CD4-positive, alpha-beta T cell treated with Interferon gamma for 1 hour (primary cell): ENCODE measurements at regions not wholly inside any gene's neighbourhood (a gene's known extent, or its start where the extent isn't known, plus 50 kb on each side); places are given as distances from the start of the nearest gene placed in this dataset.
"Not testable (repeated sequence)": the region's sequence is repeated elsewhere in the genome, so short reads cannot be mapped to it uniquely, and the experiment has no call there.

ENCODE experiments used
- DNase-seq: peaks from one replicate; pipeline ENCODE4 v3.0.0-alpha.2; 2020

GRCh38 chr16:65285128-65286048, 163.5 kb upstream of the CDH11 start:
- no peak for DNase-seq

- no peak for DNase-seq
Measured at GRCh38 chr16:65284626-65285025, 162.8 kb upstream of the CDH11 start.

- no peak for DNase-seq
Measured at GRCh38 chr16:65283181-65283651, 161.4 kb upstream of the CDH11 start.

DNA sequence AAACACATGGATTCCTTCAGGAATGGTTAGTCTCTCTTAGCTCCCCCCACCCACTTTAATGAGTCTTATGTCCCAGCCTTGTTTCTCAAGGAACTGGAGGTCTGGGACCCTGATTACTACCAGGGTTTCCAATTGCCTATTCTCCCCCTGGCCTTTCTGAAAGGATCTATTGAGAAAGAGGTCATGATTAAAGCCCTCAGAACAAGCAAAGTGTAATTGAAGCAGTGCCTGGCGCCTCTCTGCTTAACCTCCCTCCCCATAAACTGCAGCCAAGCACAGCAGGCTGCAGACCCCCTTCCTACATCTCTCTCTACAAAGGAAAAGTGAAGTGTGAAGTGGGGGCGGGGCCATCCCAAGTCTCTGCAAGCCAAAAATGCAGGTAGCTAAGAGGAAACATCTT, 159.7 kb upstream of the CDH11 start:
- DNase-seq = no peak

DNA sequence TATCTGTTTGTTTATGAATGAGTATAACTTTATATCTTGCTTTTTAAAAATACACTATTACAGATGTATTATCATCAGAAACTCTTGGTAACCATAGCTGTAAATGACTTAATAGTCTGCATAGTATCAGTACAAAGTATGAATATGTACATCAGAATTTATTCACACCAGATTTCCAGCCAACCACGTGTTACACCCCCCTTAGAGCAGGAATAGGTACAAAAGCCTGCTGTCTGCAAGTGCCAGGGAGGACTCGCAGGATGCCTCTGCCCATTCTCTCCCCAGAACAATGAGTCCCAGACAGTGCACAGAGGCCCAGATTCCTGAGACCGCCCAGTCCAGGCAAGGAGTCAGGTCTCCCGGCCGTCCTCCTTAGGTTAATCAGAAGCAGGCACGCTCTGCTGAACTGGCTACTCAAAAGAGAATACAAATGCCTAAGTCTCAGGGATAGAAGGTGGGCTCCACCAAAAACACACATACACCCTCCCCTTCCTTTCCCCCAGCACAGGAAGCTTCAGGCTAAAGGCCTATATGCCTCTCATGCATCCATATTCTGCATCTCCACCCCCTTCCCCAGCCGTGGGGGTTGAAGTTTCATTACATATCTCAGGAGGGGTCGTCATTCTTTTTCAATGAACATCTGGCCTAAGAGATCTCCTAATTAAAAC, 159.1 kb upstream of the CDH11 start:
- DNase-seq = no peak

GRCh38 chr16:65279576-65279975, 157.7 kb upstream of the CDH11 start:
- no peak for DNase-seq

DNA sequence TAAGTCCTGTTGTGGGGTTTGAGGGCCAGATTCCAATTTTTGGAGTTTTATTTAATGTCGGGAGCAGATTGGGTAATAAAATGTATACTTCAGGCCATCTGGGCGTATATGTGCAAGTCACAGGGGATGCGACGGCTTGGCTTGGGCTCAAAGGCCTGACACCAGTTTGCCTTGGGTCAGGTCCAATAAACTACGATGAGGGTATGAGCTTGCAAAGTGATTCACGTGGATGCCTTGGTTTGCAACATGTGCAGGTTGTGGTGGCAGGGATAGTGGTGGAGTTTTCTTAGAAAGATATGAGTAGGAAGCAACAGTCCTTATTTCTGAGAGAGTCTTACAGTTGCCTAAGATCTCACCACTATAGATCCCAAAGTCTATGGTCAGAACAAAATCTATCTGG, 157.0 kb upstream of the CDH11 start:
- DNase-seq = no peak

DNA sequence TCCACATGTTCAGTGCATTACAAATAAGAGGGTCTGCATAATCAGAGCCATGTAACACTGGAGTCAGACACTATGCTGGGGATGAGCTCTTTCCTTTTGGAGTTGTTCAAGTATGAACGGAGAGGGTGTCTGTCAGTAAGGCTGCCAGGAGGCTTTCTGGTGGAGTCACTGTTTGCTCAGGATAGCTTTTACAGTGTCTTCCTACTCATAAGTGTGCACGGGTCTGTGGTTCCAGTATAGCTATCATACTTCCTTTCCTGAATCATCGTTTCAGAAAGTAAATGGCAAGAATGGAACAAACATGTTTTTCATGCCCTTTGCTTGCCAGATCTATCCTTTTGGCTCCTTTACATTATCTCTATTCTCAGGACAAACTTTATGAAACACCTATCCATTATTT, 152.7 kb upstream of the CDH11 start:
- DNase-seq = no peak

GRCh38 chr16:65272699-65273414, 151.0 kb upstream of the CDH11 start:
- DNase-seq = no peak

DNA sequence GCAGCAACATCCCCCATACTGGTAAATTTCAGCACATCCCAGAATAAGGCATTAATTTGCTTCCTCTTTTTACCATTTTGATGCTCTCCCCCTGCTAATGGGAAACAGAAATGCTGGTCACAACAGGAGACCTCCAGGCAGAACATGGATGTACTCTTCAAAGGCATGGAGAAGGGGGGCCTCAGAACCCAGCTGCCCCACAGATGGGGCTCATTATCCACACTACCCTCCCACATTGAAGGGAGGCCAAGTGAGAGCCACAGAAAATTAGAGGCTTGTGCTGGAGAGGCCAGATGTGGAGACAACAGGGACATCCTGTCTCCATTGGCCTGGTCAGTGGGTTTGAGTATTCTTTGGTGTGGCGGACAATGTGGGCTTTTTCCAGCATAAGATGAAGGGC, 150.1 kb upstream of the CDH11 start:
- DNase-seq = no peak

- DNase-seq = no peak
Measured at GRCh38 chr16:65268331-65268730, 146.5 kb upstream of the CDH11 start.

GRCh38 chr16:65263896-65264295, 142.0 kb upstream of the CDH11 start:
- DNase-seq = no peak

DNA sequence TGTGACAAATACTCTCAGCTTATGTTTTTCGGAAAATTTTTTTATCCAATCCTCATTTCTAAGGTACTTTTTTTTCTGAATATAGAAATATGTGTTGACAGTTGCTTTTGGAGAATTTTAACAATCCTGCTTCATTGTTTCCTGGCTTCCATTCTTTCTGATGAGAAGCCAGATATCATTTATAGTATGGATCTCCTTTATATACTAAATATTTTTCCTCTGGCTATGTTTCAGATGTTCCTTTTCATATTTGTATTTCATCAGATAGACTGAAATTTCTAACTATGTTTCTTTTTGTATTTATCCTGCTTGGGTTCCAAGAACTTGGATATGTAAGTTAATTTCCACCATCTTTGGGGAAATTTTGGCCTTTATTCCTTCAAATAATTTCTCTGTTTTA, 138.9 kb upstream of the CDH11 start:
- no peak for DNase-seq

DNA sequence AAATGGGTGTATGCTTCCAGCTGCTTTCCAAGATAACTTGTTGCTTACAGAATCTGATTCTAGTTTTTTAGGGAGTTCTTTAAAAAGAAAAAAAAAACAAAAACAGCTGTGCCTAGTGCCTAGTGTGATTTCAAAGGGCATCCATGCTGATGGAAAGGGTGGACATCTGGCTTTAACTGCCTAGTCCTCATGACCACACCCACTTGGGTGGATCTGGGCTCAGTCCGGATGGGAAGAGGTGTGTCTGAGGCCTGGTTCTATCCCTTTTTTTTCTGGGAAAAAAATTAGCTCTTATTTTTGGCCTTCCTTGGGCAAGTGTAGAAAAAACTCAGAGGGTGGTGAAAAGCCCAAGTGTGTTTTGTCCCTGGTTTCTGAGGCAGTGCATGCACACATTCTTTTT, 132.3 kb upstream of the CDH11 start:
- no peak for DNase-seq

DNA sequence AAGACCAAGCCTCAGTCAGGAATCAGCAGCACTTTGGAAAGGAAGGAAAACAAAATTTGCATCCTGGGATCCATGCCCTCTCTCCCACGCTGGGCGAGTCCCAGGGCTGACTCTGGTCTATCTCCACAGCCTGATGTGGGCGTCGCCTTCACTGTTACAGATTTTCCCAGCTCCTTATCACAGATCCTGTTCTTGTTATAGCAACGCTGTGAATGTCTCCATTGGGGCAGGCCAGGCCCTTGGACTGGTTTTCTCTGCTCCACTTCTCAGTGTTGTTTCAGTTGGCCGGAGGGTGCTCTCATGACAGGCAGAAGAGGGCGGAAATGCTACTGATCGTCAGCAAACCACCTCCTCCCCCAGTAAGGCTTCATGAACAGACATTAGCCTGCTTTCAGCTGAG, 127.9 kb upstream of the CDH11 start:
- no peak for DNase-seq

DNA sequence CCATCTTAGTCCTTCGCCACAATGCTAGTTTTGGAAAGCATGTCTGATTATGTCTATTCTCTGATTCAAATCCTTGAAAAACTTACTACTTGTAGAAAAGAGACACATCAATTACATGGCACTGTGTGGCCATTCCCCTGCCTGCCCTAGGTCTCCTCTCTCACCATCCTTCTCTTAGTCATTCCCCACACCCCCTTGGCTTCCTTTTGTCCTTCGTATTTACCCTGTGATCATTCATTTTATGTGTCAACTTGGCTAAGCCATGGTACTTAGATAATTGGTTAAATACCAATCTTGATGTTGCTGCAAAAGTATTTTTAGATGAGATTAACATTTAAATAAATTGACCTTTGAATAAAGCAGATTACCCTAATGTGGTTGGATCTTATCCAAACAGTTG, 122.9 kb upstream of the CDH11 start:
- DNase-seq = no peak

- DNase-seq = no peak
Measured at GRCh38 chr16:65235339-65236177, 113.7 kb upstream of the CDH11 start.

DNA sequence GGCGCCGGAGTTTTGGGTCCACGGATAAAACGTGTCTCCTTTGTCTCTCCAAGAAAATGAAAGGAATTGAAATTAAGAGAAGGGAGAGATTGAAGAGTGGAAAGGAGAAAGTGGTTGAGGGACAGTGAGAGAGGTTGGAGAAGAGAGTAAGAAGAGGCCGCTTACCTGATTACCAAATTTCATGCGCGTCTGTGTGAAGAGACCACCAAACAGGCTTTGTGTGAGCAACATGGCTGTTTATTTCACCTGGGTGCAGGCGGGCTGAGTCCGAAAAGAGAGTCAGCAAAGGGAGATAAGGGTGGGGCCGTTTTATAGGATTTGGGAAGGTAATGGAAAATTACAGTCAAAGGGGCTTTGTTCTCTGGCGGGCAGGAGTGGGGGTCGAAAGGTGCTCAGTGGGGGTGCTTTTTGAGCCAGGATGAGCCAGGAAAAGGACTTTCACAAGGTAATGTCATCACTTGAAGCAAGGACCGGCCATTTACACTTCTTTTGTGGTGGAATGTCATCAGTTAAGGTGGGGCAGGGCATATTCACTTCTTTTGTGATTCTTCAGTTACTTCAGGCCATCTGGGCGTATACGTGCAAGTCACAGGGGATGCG, 113.0 kb upstream of the CDH11 start:
- DNase-seq = not testable (repeated sequence)

GRCh38 chr16:65229191-65229662, 107.4 kb upstream of the CDH11 start:
- no peak for DNase-seq

DNA sequence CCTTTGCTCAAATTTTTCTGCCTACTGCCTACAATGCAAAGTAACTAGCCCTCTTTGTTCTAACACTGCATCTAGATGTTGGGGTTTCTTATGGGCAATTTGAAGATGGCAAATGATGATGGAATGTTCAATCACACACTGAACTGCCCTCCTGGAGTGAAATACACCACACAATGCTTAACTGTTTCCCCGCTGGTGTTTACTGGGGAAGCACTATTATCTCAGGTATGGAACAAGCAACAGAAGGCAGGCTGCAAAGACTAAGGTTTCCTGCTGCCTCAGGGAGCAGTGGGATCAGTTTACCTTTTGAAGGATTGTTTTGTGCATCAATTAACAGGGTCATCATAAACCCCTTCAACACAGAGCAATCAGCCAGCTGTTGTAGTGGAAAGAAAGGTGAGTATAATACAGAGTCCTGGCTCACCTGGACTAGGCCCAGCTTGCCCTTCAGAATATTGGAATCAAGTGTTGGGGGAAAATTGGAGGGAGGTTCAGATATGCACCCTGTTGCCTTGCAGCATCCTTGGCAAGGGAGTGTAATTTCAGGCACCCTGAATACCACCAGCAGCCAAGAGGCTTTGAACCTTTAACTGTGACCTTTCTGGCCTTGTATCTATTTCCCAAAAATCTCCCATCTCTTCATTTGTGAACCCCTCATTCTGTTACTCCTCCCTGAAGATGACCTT, 105.4 kb upstream of the CDH11 start:
- DNase-seq = no peak

GRCh38 chr16:65226077-65226476, 104.2 kb upstream of the CDH11 start:
- no peak for DNase-seq
